Hepatocyte (in vitro differentiated cells): ENCODE measurements at regions not wholly inside any gene's neighbourhood (a gene's known extent, or its start where the extent isn't known, plus 50 kb on each side); places are given as distances from the start of the nearest gene placed in this dataset.

Experiments used
- CTCF ChIP-seq: fragments of 200-600 bp; sonication (generic); IDR thresholded peaks from 2 replicates; pipeline ENCODE4 v1.5.1; 2016; ENCODE audit warnings: antibody characterized with exemption, mild to moderate bottlenecking; ENCODE audit not compliant: poor library complexity
- EZH2phosphoT487 ChIP-seq: fragments of 200-600 bp; sonication (generic); IDR thresholded peaks from one replicate; pipeline ENCODE4 v1.6.1; 2018; ENCODE audit warnings: antibody characterized with exemption, mild to moderate bottlenecking, low read depth, moderate library complexity; ENCODE audit not compliant: unreplicated experiment, severe bottlenecking

- TF ChIP-seq CTCF (no peak), EZH2phosphoT487 (no peak)
These were observed 140.1 kb downstream of the MXRA5 start for GRCh38 chrX:3206314-3206713.
